ENCODE measurements at regions not wholly inside any gene's neighbourhood (a gene's known extent, or its start where the extent isn't known, plus 50 kb on each side); places are given as distances from the start of the nearest gene placed in this dataset.

GRCh38 chr13:75101348-75101747 lies 380.6 kb downstream of the TBC1D4 start (continued):
- no peak for TF ChIP-seq SUPT20H (IDR thresholded peaks at IDR 0.05; ENCODE audit: borderline replicate concordance, control insufficient read depth, low read depth, low read length)

- ATAC-seq (no peak), DNase-seq (ENCODE audit: low read depth, low spot score) (no peak), FAIRE-seq (no peak)
- Histone ChIP-seq H3K27ac (ENCODE audit: control insufficient read depth, insufficient read depth) (no peak overlapping the region), H3K79me2 (ENCODE audit: control insufficient read depth, insufficient read depth, low read length) (no peaks in the 10 kb centered on the region), H3K9ac (ENCODE audit: control insufficient read depth, insufficient read depth, low read length) (no peak overlapping the region), H3K4me2 (ENCODE audit: control insufficient read depth, insufficient read depth) (no peak overlapping the region), H3K36me3 (ENCODE audit: control insufficient read depth in 2 of 2, insufficient read depth in 2 of 2, low read length in 1 of 2) (no peaks in the 10 kb centered on the region), H4K20me1 (ENCODE audit: control insufficient read depth, insufficient read depth) (no peaks in the 10 kb centered on the region), H3K4me1 (ENCODE audit: control insufficient read depth, insufficient read depth, low read length) (no peaks in the 10 kb centered on the region), H3K4me3 (no peak overlapping the region), H2AFZ (ENCODE audit: control insufficient read depth, low read depth, low read length) (no peak overlapping the region), H3K9me3 (replicated peaks; ENCODE audit: control insufficient read depth, insufficient read depth, low read length) (no peaks in the 10 kb centered on the region), H3K27me3 (replicated peaks in 1 of 2; ENCODE audit: control insufficient read depth in 2 of 2, insufficient read depth in 2 of 2, low read length in 1 of 2) (no peaks in the 10 kb centered on the region)
- intact Hi-C loops (cut with micrococcal nuclease; ENCODE audit: unreplicated experiment) = no loop called here
- WGBS (ENCODE audit: insufficient coverage, insufficient replicate concordance, low lambda C conversion rate, missing lambda C conversion rate) = 49% methylated on average over 2 of the region's 2 CpGs
- SMC1A ChIA-PET (ENCODE audit: uncharacterized antibody, unreplicated experiment) = no interaction called here
- POLR2A ChIA-PET = no interaction called here
- RAD21 ChIA-PET (ENCODE audit: unreplicated experiment) = interaction anchor here (0.6 kb wide), 1 partner anchor 804 kb away, joined by 3 read pairs; no protein-coding TSS in a partner anchor
- BruUV-seq (replicated peaks) = no TSS peak
- in situ Hi-C loops (cut with MboI) = no loop called here
- CTCF ChIA-PET = interaction anchor here (1.2 kb wide), 1 partner anchor 274 kb away, joined by 3 read pairs; no protein-coding TSS in a partner anchor
- TF ChIP-seq ZBTB33 (IDR thresholded peaks at IDR 0.05) (no peak), NFXL1 (IDR thresholded peaks at IDR 0.05; ENCODE audit: borderline replicate concordance) (no peak), RUNX3 (IDR thresholded peaks at IDR 0.05; ENCODE audit: low read length) (no peak), PML (IDR thresholded peaks at IDR 0.05; ENCODE audit: low read length) (no peak), SUPT20H (IDR thresholded peaks at IDR 0.05; ENCODE audit: borderline replicate concordance, control insufficient read depth, low read depth, low read length) (no peak), CREB1 (IDR thresholded peaks at IDR 0.05; ENCODE audit: low read depth) (0 out of 2 replicates have a peak, but pooled peaks have one; percentile 15), PBX3 (IDR thresholded peaks at IDR 0.05; ENCODE audit: insufficient replicate concordance, low read depth, low read length) (no peak), NFYB (IDR thresholded peaks at IDR 0.05; ENCODE audit: insufficient read depth, low read depth, low read length) (no peak), ZNF24 (IDR thresholded peaks at IDR 0.05) (no peak), CREM (IDR thresholded peaks at IDR 0.05; ENCODE audit: low read depth) (peak; percentile 26; the same call in 1 of the 2 replicates), DPF2 (IDR thresholded peaks at IDR 0.05) (no peak), IRF4 (IDR thresholded peaks at IDR 0.05; ENCODE audit: low read depth, low read length) (no peak), TCF3 (IDR thresholded peaks at IDR 0.05; ENCODE audit: borderline replicate concordance, insufficient read depth, low read depth, low read length) (no peak), NR2F1 (conservative IDR thresholded peaks at IDR 0.05) (0 out of 2 replicates have a peak, but pooled peaks have one; percentile 6), MTA2 (IDR thresholded peaks at IDR 0.05; ENCODE audit: low read depth) (no peak), BACH1 (IDR thresholded peaks at IDR 0.05; ENCODE audit: borderline replicate concordance) (no peak), ZBTB40 (IDR thresholded peaks at IDR 0.05; ENCODE audit: borderline replicate concordance) (no peak)
Measured at GRCh38 chr13:75092143-75092542, 389.8 kb downstream of the TBC1D4 start.
